MM.1S (cell line): ENCODE measurements at regions not wholly inside any gene's neighbourhood (a gene's known extent, or its start where the extent isn't known, plus 50 kb on each side); places are given as distances from the start of the nearest gene placed in this dataset.

Experiments used
- EZH2phosphoT487 ChIP-seq: fragments of 300-600 bp; sonication (generic); IDR thresholded peaks from 2 replicates; pipeline ENCODE4 v1.6.1; 2018; ENCODE audit warnings: antibody characterized with exemption, low read length
- TF ChIP-seq, protein P1 (sequence below): fragments of 300-600 bp; sonication (generic); IDR thresholded peaks from 2 replicates; pipeline ENCODE4 v1.5.1; 2016; ENCODE audit warnings: antibody characterized with exemption, low read length, mixed read lengths

DNA sequence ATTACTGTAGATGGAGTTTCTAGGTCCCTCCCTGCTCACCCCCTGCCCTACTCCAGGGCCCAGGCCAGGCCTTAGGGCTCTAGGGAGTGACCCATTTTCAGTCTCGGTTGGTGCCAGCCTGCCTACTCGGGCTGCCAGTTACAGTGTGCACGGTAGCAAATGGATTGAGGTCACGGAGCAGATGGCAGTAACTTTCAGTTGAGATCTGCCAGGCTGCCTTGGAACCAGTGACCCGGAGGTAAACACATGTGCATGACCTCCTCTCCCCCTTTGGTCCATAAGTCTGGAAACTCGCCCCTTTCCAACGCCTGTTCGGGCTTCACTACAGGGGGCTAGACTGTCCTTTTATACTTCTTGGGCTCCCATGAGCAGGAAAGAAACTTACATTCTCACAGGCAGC, 139.7 kb upstream of the TBX3 start:
- TF ChIP-seq, protein P1, sequence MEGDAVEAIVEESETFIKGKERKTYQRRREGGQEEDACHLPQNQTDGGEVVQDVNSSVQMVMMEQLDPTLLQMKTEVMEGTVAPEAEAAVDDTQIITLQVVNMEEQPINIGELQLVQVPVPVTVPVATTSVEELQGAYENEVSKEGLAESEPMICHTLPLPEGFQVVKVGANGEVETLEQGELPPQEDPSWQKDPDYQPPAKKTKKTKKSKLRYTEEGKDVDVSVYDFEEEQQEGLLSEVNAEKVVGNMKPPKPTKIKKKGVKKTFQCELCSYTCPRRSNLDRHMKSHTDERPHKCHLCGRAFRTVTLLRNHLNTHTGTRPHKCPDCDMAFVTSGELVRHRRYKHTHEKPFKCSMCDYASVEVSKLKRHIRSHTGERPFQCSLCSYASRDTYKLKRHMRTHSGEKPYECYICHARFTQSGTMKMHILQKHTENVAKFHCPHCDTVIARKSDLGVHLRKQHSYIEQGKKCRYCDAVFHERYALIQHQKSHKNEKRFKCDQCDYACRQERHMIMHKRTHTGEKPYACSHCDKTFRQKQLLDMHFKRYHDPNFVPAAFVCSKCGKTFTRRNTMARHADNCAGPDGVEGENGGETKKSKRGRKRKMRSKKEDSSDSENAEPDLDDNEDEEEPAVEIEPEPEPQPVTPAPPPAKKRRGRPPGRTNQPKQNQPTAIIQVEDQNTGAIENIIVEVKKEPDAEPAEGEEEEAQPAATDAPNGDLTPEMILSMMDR = no peak
- TF ChIP-seq EZH2phosphoT487 = no peak
